Left colon (tissue), 2 donors: ENCODE measurements at regions not wholly inside any gene's neighbourhood (a gene's known extent, or its start where the extent isn't known, plus 50 kb on each side); places are given as distances from the start of the nearest gene placed in this dataset.
"Not testable (repeated sequence)": the region's sequence is repeated elsewhere in the genome, so short reads cannot be mapped to it uniquely, and the experiment has no call there.

Experiments
- ATAC-seq: fragments of 200-7000 bp; cut with Tn5 transposase; one replicate; pipeline ENCODE4 v1.9.1; 2020; ENCODE audit warnings: mild to moderate bottlenecking, moderate library complexity
- DNase-seq, 2 donors: peaks; one replicate each; pipeline ENCODE4 v3.0.0-alpha.2; 2020
- intact Hi-C, 2 donors: fragments of 100-400 bp; cut with DNase I in 1 of 2; cut with micrococcal nuclease in 1 of 2; formaldehyde crosslinking; loops; one replicate each; pipeline versions ENCODE4 v1.11.2 to v1.14.0; 2022; cut with DNase I, micrococcal nuclease
- donor health status: DM: no; HTN: no; CAD: no.
- donor health status: DM: yes; HTN: yes; CAD: no.

DNA sequence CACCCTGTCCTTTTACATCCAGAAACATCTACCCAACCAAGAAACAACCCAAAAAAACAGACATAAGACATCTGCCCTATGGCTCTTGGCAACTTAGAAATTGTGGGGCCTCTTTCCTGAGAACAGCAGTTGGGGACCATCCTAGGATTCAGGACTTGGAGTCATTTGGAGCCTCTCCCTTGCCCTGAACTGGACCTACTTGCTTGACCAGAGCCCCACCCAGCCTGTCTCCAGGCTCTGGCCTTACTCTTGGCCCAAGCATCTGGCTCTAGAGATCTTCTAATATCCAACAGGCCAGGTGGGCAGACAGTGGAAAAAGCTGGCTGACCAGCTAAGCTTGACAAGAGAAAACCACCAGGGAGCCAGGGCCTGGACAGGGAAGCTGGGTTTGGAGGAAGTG is 99.1 kb upstream of the C2CD4B start:
- DNase-seq (no peak), ATAC-seq (no peak)
- intact Hi-C loops: no loop called here

GRCh38 chr15:62269504-62269903 is 104.4 kb upstream of the C2CD4B start:
- DNase-seq (no peak), ATAC-seq (no peak)
- intact Hi-C loops: no loop called here

DNA sequence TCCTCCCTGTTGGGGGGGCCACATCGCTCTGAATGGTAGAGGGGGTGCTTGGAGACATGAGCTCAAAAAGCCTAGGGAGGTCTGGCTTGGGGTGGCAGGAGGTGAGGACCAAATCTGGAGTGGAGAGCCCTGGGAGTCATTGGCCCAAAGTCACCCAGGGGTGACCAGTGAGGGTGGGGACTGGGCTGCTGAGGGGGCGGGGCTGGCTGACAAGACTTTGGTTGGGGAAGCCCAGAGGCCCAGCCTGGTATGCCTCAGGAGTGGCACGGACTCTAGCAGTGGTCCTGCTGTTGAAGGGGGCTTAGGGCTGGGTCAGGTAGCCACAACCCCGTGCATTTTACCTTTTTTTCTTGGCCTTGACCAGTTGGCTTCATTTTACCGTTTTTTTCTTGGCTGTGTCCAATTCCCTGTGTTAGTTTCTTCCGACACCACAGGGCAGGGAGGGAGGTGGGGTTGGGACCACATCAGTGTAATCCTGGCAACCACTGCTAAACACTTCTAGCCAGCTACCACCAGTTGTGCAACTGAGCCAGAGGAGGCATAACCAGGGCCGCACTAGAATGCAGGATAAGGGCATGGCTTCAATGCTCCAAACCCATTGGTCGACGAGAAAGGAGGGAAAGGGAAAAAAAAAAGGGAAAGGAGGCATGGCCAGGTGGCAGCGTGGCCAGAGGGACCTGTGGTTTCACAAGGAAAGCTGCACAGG is 105.3 kb upstream of the C2CD4B start:
- ATAC-seq: no peak
- intact Hi-C loops: no loop called here
- no peak for DNase-seq

GRCh38 chr15:62272290-62272689 is 107.2 kb upstream of the C2CD4B start:
- intact Hi-C loops: no loop called here
- DNase-seq (no peak), ATAC-seq (no peak)

- no peak for DNase-seq
- no peak for ATAC-seq
- intact Hi-C loops: no loop called here
Measured at GRCh38 chr15:62275831-62276230, 110.7 kb upstream of the C2CD4B start.

DNA sequence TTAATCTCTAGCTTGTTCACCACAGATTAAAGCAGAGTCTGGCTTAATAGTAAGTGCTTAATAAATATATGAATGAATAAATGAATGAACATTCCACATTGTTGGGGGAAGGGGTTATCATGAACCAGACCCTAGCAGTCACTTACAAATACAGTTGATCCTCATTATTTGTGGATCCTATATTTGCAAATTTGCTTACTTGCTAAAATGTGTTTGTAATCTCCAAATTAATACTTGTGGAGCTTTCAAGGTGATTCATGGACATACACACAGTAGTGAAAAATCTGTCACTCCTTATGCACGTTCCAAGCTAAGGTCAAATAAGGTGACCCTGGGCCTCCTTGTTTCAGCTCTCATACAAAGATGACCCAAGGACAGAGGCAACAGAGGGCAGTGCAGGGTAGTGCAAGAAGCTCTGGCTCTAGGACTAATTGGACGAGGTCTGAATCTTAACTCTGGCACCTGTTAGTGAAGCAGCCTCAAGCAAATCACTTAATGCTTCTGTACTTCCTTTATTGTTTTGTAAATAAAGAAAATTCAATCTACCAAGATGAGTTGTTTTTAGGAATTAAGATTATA is 112.8 kb upstream of the C2CD4B start:
- no peak for ATAC-seq

DNA sequence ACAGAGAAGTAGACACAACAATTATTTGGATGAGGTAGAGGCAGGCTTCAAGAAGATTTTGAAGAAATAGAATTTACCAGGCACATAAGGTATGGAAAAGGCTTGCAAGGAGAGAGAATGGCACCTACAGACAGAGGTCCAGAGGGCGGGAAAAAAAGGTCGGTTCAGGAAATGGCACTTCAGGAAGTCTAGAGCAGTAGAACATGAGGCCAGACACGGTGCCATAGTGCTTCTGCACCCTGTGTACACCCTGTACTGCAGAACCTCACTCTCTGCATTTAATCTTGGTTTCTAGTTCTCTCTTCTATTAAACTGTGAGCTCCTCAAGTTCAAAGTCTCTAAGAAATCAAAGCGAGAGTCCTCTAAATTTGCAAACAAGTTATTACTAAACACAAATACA is 113.4 kb upstream of the C2CD4B start:
- no peak for ATAC-seq
- intact Hi-C loops: no loop called here
- no peak for DNase-seq

More for the DNA sequence above, 112.8 kb upstream of the C2CD4B start:
- no peak for DNase-seq
- intact Hi-C loops: no loop called here

GRCh38 chr15:62279041-62279440 is 114.0 kb upstream of the C2CD4B start:
- ATAC-seq (no peak), DNase-seq (no peak)
- intact Hi-C loops: no loop called here

- DNase-seq: no peak
- ATAC-seq: no peak
Measured at GRCh38 chr15:62280625-62281024, 115.5 kb upstream of the C2CD4B start.

GRCh38 chr15:62281801-62282200 is 116.7 kb upstream of the C2CD4B start:
- DNase-seq, intact Hi-C loops, ATAC-seq: not testable (repeated sequence)

More at GRCh38 chr15:62280625-62281024, 115.5 kb upstream of the C2CD4B start:
- intact Hi-C loops: no loop called here

GRCh38 chr15:62287066-62287857 is 122.2 kb upstream of the C2CD4B start:
- peak; percentile 55 for ATAC-seq

GRCh38 chr15:62288361-62289017 is 123.4 kb upstream of the C2CD4B start:
- peak; percentile 48 for ATAC-seq
- intact Hi-C loops: no loop called here
- no peak for DNase-seq

More at GRCh38 chr15:62287066-62287857, 122.2 kb upstream of the C2CD4B start:
- no peak for DNase-seq
- intact Hi-C loops: no loop called here

DNA sequence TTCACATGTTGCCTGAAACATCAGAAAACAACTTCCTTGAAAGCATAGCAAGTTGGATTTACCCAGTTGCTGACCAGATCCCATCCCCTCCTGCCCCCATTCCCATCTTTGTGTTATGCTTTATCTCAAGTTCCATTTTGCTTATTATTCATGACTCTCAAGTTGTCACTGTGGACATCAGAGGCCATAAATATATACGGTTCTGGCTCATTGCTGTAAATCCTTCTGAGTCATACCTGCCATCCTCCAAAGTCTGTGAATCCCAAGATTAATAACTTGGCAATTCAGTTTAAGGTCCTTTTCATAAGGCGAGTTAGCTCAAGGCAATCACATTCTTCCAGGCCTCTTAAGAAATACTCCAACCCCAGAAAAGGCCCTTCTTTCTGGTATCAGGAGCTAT is 126.2 kb upstream of the C2CD4B start:
- ATAC-seq (no peak), DNase-seq (no peak)
- intact Hi-C loops: no loop called here

GRCh38 chr15:62296756-62297507 is 131.8 kb upstream of the C2CD4B start:
- ATAC-seq (no peak), DNase-seq (no peak)
- intact Hi-C loops: no loop called here

- DNase-seq (no peak), ATAC-seq (no peak)
- intact Hi-C loops: no loop called here
Measured at GRCh38 chr15:62297522-62297921, 132.4 kb upstream of the C2CD4B start.

GRCh38 chr15:62297933-62298332 is 132.8 kb upstream of the C2CD4B start:
- ATAC-seq (no peak), DNase-seq (no peak)
- intact Hi-C loops: no loop called here

GRCh38 chr15:62298811-62299210 is 133.7 kb upstream of the C2CD4B start:
- ATAC-seq (no peak), DNase-seq (no peak)
- intact Hi-C loops: no loop called here

DNA sequence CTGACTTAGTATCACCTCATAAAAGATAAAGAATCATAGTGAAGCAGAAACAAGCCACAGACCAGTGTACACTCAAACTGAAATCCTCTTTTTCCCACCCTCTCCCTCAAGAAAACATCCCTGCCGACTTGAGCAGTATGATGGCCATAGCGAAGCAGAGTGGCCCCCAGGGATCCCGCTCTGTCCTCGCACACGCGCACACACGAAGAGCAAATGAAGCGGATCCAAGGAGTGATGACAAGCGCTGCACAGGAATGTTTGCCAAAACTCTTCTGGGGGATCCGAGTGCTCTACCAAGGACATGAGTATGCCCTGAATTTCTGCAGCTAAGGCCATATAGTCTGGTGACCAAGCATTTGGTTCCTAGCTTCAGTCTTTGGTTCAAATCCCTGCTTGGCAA is 134.5 kb upstream of the C2CD4B start:
- ATAC-seq (no peak), DNase-seq (no peak)
- intact Hi-C loops: no loop called here
